Activated T-helper 1 cell treated with anti-CD3 and anti-CD28 coated beads, Interleukin-12 subunit alpha, Interleukin-12 subunit beta, Interleukin-2, Interleukin-4 antibody, amounts not matched to agents 30 ng/mL and 10 ng/mL and 1 ng/mL, durations not matched to agents 14 hours and 24 hours and 36 hours (primary cell): ENCODE measurements at regions not wholly inside any gene's neighbourhood (a gene's known extent, or its start where the extent isn't known, plus 50 kb on each side); places are given as distances from the start of the nearest gene placed in this dataset.

Experiments
- DNase-seq: peaks from one replicate; pipeline ENCODE4 v3.0.0; 2021; ENCODE audit warnings: low spot score
- H3K27ac Mint-ChIP-seq: one replicate; pipeline ENCODE4 v1.8.0; 2021; ENCODE audit warnings: mild to moderate bottlenecking, mixed read lengths
- H3K27me3 Mint-ChIP-seq: one replicate; pipeline ENCODE4 v1.8.0; 2022; ENCODE audit warnings: mild to moderate bottlenecking, moderate library complexity, mixed read lengths; ENCODE audit not compliant: insufficient read depth
- H3K36me3 Mint-ChIP-seq: one replicate; pipeline ENCODE4 v1.8.0; 2021; ENCODE audit warnings: low read depth, mixed read lengths
- H3K4me1 Mint-ChIP-seq: one replicate; pipeline ENCODE4 v1.8.0; 2021; ENCODE audit warnings: low read depth, mixed read lengths
- H3K4me3 Mint-ChIP-seq: one replicate; pipeline ENCODE4 v1.8.0; 2021; ENCODE audit warnings: mild to moderate bottlenecking, moderate library complexity, mixed read lengths
- H3K9me3 Mint-ChIP-seq: one replicate; pipeline ENCODE4 v1.8.0; 2021; ENCODE audit warnings: mixed read lengths
- intact Hi-C: fragments of 100-400 bp; cut with micrococcal nuclease; formaldehyde crosslinking; loops from one replicate; pipeline ENCODE4 v1.15.1; 2024

GRCh38 chr11:96752221-96752620 lies 362.4 kb downstream of the JRKL start:
- Mint-ChIP-seq H3K27ac (no peak overlapping the region), H3K36me3 (no peaks in the 10 kb centered on the region), H3K4me1 (no peaks in the 10 kb centered on the region), H3K9me3 (no peaks in the 10 kb centered on the region), H3K4me3 (no peak overlapping the region), H3K27me3 (no peaks in the 10 kb centered on the region)
- no peak for DNase-seq
- intact Hi-C loops, result no loop called here

- Mint-ChIP-seq H3K4me3 (no peak overlapping the region), H3K27ac (no peak overlapping the region), H3K36me3 (no peaks in the 10 kb centered on the region), H3K4me1 (no peaks in the 10 kb centered on the region), H3K9me3 (no peaks in the 10 kb centered on the region), H3K27me3 (no peaks in the 10 kb centered on the region)
- DNase-seq, result no peak
- intact Hi-C loops, result no loop called here
These were observed 364.2 kb downstream of the JRKL start for GRCh38 chr11:96753997-96754396.

GRCh38 chr11:96755209-96755608 lies 365.4 kb downstream of the JRKL start:
- Mint-ChIP-seq H3K27me3 (no peaks in the 10 kb centered on the region), H3K4me1 (no peaks in the 10 kb centered on the region), H3K4me3 (no peak overlapping the region), H3K9me3 (no peaks in the 10 kb centered on the region), H3K27ac (no peak overlapping the region), H3K36me3 (no peaks in the 10 kb centered on the region)
- intact Hi-C loops, result no loop called here
- no peak for DNase-seq

- H3K27ac Mint-ChIP-seq, result no peak overlapping the region
- no peaks in the 10 kb centered on the region for H3K27me3 Mint-ChIP-seq
- DNase-seq, result no peak
- H3K36me3 Mint-ChIP-seq, result no peaks in the 10 kb centered on the region
- intact Hi-C loops, result no loop called here
- no peaks in the 10 kb centered on the region for H3K9me3 Mint-ChIP-seq
- no peaks in the 10 kb centered on the region for H3K4me1 Mint-ChIP-seq
- H3K4me3 Mint-ChIP-seq, result no peak overlapping the region
These were observed 365.9 kb downstream of the JRKL start for GRCh38 chr11:96755752-96756151.

- intact Hi-C loops, result no loop called here
- DNase-seq, result no peak
- Mint-ChIP-seq H3K27ac (no peak overlapping the region), H3K36me3 (no peaks in the 10 kb centered on the region), H3K9me3 (no peaks in the 10 kb centered on the region), H3K4me1 (no peaks in the 10 kb centered on the region), H3K27me3 (no peaks in the 10 kb centered on the region), H3K4me3 (no peak overlapping the region)
These were observed 369.1 kb downstream of the JRKL start for GRCh38 chr11:96758957-96759356.

- intact Hi-C loops, result no loop called here
- DNase-seq, result no peak
- H3K9me3 Mint-ChIP-seq, result no peaks in the 10 kb centered on the region
- H3K36me3 Mint-ChIP-seq, result no peaks in the 10 kb centered on the region
- H3K27me3 Mint-ChIP-seq, result no peaks in the 10 kb centered on the region
- no peak overlapping the region for H3K27ac Mint-ChIP-seq
- H3K4me3 Mint-ChIP-seq, result no peak overlapping the region
- no peaks in the 10 kb centered on the region for H3K4me1 Mint-ChIP-seq
These were observed 370.5 kb downstream of the JRKL start for GRCh38 chr11:96760306-96760705.

GRCh38 chr11:96760815-96761214 lies 371.0 kb downstream of the JRKL start:
- no peaks in the 10 kb centered on the region for H3K9me3 Mint-ChIP-seq
- H3K36me3 Mint-ChIP-seq, result no peaks in the 10 kb centered on the region
- H3K4me3 Mint-ChIP-seq, result no peak overlapping the region
- intact Hi-C loops, result no loop called here
- no peaks in the 10 kb centered on the region for H3K4me1 Mint-ChIP-seq
- no peaks in the 10 kb centered on the region for H3K27me3 Mint-ChIP-seq
- DNase-seq, result no peak
- no peak overlapping the region for H3K27ac Mint-ChIP-seq

GRCh38 chr11:96761451-96761850 lies 371.6 kb downstream of the JRKL start:
- Mint-ChIP-seq H3K36me3 (no peaks in the 10 kb centered on the region), H3K9me3 (no peaks in the 10 kb centered on the region)
- DNase-seq, result no peak

GRCh38 chr11:96763244-96763643 lies 373.4 kb downstream of the JRKL start:
- H3K4me3 Mint-ChIP-seq, result no peak overlapping the region
- intact Hi-C loops, result no loop called here
- H3K36me3 Mint-ChIP-seq, result no peaks in the 10 kb centered on the region
- DNase-seq, result no peak
- no peak overlapping the region for H3K27ac Mint-ChIP-seq
- H3K27me3 Mint-ChIP-seq, result no peaks in the 10 kb centered on the region
- H3K9me3 Mint-ChIP-seq, result no peaks in the 10 kb centered on the region
- no peaks in the 10 kb centered on the region for H3K4me1 Mint-ChIP-seq

More at GRCh38 chr11:96761451-96761850, 371.6 kb downstream of the JRKL start:
- no peak overlapping the region for H3K4me3 Mint-ChIP-seq
- intact Hi-C loops, result no loop called here
- no peaks in the 10 kb centered on the region for H3K4me1 Mint-ChIP-seq
- H3K27ac Mint-ChIP-seq, result no peak overlapping the region
- H3K27me3 Mint-ChIP-seq, result no peaks in the 10 kb centered on the region

GRCh38 chr11:96778272-96778671 lies 388.5 kb downstream of the JRKL start:
- Mint-ChIP-seq H3K9me3 (peaks cover 8% of the 10 kb centered on the region), H3K27me3 (no peaks in the 10 kb centered on the region), H3K4me3 (no peak overlapping the region), H3K36me3 (no peaks in the 10 kb centered on the region), H3K27ac (no peak overlapping the region), H3K4me1 (no peaks in the 10 kb centered on the region)
- DNase-seq, result no peak
- intact Hi-C loops, result no loop called here

- no peaks in the 10 kb centered on the region for H3K4me1 Mint-ChIP-seq
- H3K4me3 Mint-ChIP-seq, result no peak overlapping the region
- intact Hi-C loops, result no loop called here
- DNase-seq, result no peak
- no peaks in the 10 kb centered on the region for H3K36me3 Mint-ChIP-seq
- H3K9me3 Mint-ChIP-seq, result peaks cover 8% of the 10 kb centered on the region
- no peaks in the 10 kb centered on the region for H3K27me3 Mint-ChIP-seq
- no peak overlapping the region for H3K27ac Mint-ChIP-seq
These were observed 389.2 kb downstream of the JRKL start for GRCh38 chr11:96779030-96779429.

- Mint-ChIP-seq H3K4me3 (no peak overlapping the region), H3K36me3 (no peaks in the 10 kb centered on the region)
- intact Hi-C loops, result no loop called here
These were observed 391.3 kb downstream of the JRKL start for GRCh38 chr11:96781082-96781481.

GRCh38 chr11:96782632-96783031 lies 392.8 kb downstream of the JRKL start:
- Mint-ChIP-seq H3K4me1 (no peaks in the 10 kb centered on the region), H3K27ac (no peak overlapping the region), H3K36me3 (no peaks in the 10 kb centered on the region), H3K9me3 (no peaks in the 10 kb centered on the region), H3K4me3 (no peak overlapping the region), H3K27me3 (no peaks in the 10 kb centered on the region)
- DNase-seq, result no peak
- intact Hi-C loops, result no loop called here

More at GRCh38 chr11:96781082-96781481, 391.3 kb downstream of the JRKL start:
- no peaks in the 10 kb centered on the region for H3K27me3 Mint-ChIP-seq
- peaks cover 3% of the 10 kb centered on the region for H3K9me3 Mint-ChIP-seq
- H3K27ac Mint-ChIP-seq, result no peak overlapping the region
- no peak for DNase-seq
- H3K4me1 Mint-ChIP-seq, result no peaks in the 10 kb centered on the region

- no peaks in the 10 kb centered on the region for H3K27me3 Mint-ChIP-seq
- no peak overlapping the region for H3K4me3 Mint-ChIP-seq
- DNase-seq, result no peak
- H3K27ac Mint-ChIP-seq, result no peak overlapping the region
- intact Hi-C loops, result no loop called here
- H3K4me1 Mint-ChIP-seq, result no peaks in the 10 kb centered on the region
- no peaks in the 10 kb centered on the region for H3K36me3 Mint-ChIP-seq
- no peaks in the 10 kb centered on the region for H3K9me3 Mint-ChIP-seq
These were observed 393.5 kb downstream of the JRKL start for GRCh38 chr11:96783311-96783710.
